ENCODE measurements at regions not wholly inside any gene's neighbourhood (a gene's known extent, or its start where the extent isn't known, plus 50 kb on each side); places are given as distances from the start of the nearest gene placed in this dataset.
A peak's percentile ranks its signal among the peaks of the same experiment; 100 is the strongest.

- Mint-ChIP-seq H3K27me3 (peaks cover 17% of the 10 kb centered on the region), H3K4me1 (ENCODE audit: unreplicated experiment) (no peaks in the 10 kb centered on the region), H3K36me3 (no peaks in the 10 kb centered on the region), H3K27ac (no peak overlapping the region), H3K4me3 (no peak overlapping the region), H3K9me3 (peaks cover 5% of the 10 kb centered on the region)
- TF ChIP-seq CTCF (conservative IDR thresholded peaks at IDR 0.05) = no peak
- DNase-seq (ENCODE audit: extremely low spot score, unreplicated experiment) = no peak
These were observed 122.7 kb upstream of the ALDH1B1 start for GRCh38 chr9:38269775-38270174.

GRCh38 chr9:38263532-38263931 lies 129.0 kb upstream of the ALDH1B1 start:
- H3K9me3 Mint-ChIP-seq = peaks cover 8% of the 10 kb centered on the region
- no peaks in the 10 kb centered on the region for H3K36me3 Mint-ChIP-seq
- DNase-seq (ENCODE audit: extremely low spot score, unreplicated experiment) = no peak
- no peak overlapping the region for H3K4me3 Mint-ChIP-seq
- no peaks in the 10 kb centered on the region for H3K27me3 Mint-ChIP-seq
- TF ChIP-seq CTCF (conservative IDR thresholded peaks at IDR 0.05) = peak; percentile 53
- no peaks in the 10 kb centered on the region for H3K4me1 Mint-ChIP-seq (ENCODE audit: unreplicated experiment)
- no peak overlapping the region for H3K27ac Mint-ChIP-seq

GRCh38 chr9:38259519-38260218 lies 132.8 kb upstream of the ALDH1B1 start:
- Mint-ChIP-seq H3K4me1 (ENCODE audit: unreplicated experiment) (peaks cover 6% of the 10 kb centered on the region), H3K27me3 (no peaks in the 10 kb centered on the region), H3K27ac (no peak overlapping the region), H3K4me3 (no peak overlapping the region), H3K36me3 (no peaks in the 10 kb centered on the region), H3K9me3 (peaks cover 3% of the 10 kb centered on the region)
- no peak for TF ChIP-seq CTCF (conservative IDR thresholded peaks at IDR 0.05)
- no peak for DNase-seq (ENCODE audit: extremely low spot score, unreplicated experiment)

GRCh38 chr9:38259056-38259455 lies 133.4 kb upstream of the ALDH1B1 start:
- Mint-ChIP-seq H3K4me1 (ENCODE audit: unreplicated experiment) (peaks cover 6% of the 10 kb centered on the region), H3K9me3 (peaks cover 3% of the 10 kb centered on the region), H3K4me3 (no peak overlapping the region), H3K36me3 (no peaks in the 10 kb centered on the region), H3K27me3 (no peaks in the 10 kb centered on the region), H3K27ac (no peak overlapping the region)
- DNase-seq (ENCODE audit: extremely low spot score, unreplicated experiment) = no peak
- no peak for TF ChIP-seq CTCF (conservative IDR thresholded peaks at IDR 0.05)

- no peak overlapping the region for H3K27ac Mint-ChIP-seq
- peaks cover 6% of the 10 kb centered on the region for H3K4me1 Mint-ChIP-seq (ENCODE audit: unreplicated experiment)
- H3K36me3 Mint-ChIP-seq = no peaks in the 10 kb centered on the region
- DNase-seq (ENCODE audit: extremely low spot score, unreplicated experiment) = no peak
- peaks cover 3% of the 10 kb centered on the region for H3K9me3 Mint-ChIP-seq
- TF ChIP-seq CTCF (conservative IDR thresholded peaks at IDR 0.05) = no peak
- no peak overlapping the region for H3K4me3 Mint-ChIP-seq
- H3K27me3 Mint-ChIP-seq = no peaks in the 10 kb centered on the region
These were observed 134.8 kb upstream of the ALDH1B1 start for GRCh38 chr9:38257626-38258215.

All from type B pancreatic cell (in vitro differentiated cells).